Common myeloid progenitor, CD34-positive (primary cell): ENCODE measurements at regions not wholly inside any gene's neighbourhood (a gene's known extent, or its start where the extent isn't known, plus 50 kb on each side); places are given as distances from the start of the nearest gene placed in this dataset.

ENCODE experiments used
- CTCF ChIA-PET: fragments of 350-600 bp; sonication (Branson Sonifier 250); formaldehyde crosslinking; loops from one replicate; lab custom pipeline; 2021; ENCODE audit warnings: antibody characterized with exemption; lab: Charles Lee
- POLR2A ChIA-PET: fragments of 350-600 bp; sonication (Branson Sonifier 250); formaldehyde crosslinking; loops from one replicate; lab custom pipeline; 2021; ENCODE audit warnings: antibody characterized with exemption; lab: Charles Lee
- DNase-seq, 3 donors: peaks; one replicate each; pipeline versions ENCODE4 v3.0.0 to v3.0.0-alpha.2; 2013
- H3K27ac ChIP-seq, 2 experiments: 1 replicate in 1 of 2; 2 replicates in 1 of 2; pipeline ENCODE4 v1.7.0; 2013; ENCODE audit warnings: inconsistent platforms in 2 of 2, low read length in 2 of 2, mild to moderate bottlenecking in 2 of 2, low read depth in 1 of 2, moderate library complexity in 1 of 2; ENCODE audit not compliant: severe bottlenecking in 2 of 2, insufficient read depth in 1 of 2, poor library complexity in 1 of 2
- H3K27me3 ChIP-seq, 5 experiments: replicated peaks in 2 of 5; 1 replicate in 3 of 5; 2 replicates in 2 of 5; pipeline versions ENCODE4 v1.6.1 to v1.7.0; 2013; ENCODE audit warnings: low read length in 4 of 5, mild to moderate bottlenecking in 2 of 5, moderate library complexity in 2 of 5, inconsistent platforms in 1 of 5; ENCODE audit not compliant: insufficient read depth in 5 of 5, control insufficient read depth in 4 of 5
- H3K36me3 ChIP-seq, 4 experiments: 1 replicate in 2 of 4; 2 replicates in 2 of 4; pipeline versions ENCODE4 v1.6.1 to v1.7.0; 2013; ENCODE audit warnings: low read length in 3 of 4, control low read depth in 1 of 4, mild to moderate bottlenecking in 1 of 4; ENCODE audit not compliant: control insufficient read depth in 4 of 4, insufficient read depth in 4 of 4
- H3K4me1 ChIP-seq, 4 experiments: 1 replicate in 3 of 4; 2 replicates in 1 of 4; pipeline versions ENCODE4 v1.6.1 to v1.7.1; 2013; ENCODE audit warnings: low read length in 3 of 4, mild to moderate bottlenecking in 3 of 4, control low read depth in 1 of 4, inconsistent platforms in 1 of 4, moderate library complexity in 1 of 4; ENCODE audit not compliant: control insufficient read depth in 4 of 4, insufficient read depth in 4 of 4; ENCODE audit errors: control extremely low read depth in 1 of 4
- H3K4me3 ChIP-seq, 7 experiments: 1 replicate in 4 of 7; 2 replicates in 3 of 7; pipeline versions ENCODE4 v1.5.1 to v1.7.0; 2013; ENCODE audit warnings: mild to moderate bottlenecking in 7 of 7, low read length in 6 of 7, moderate library complexity in 6 of 7, inconsistent platforms in 2 of 7, low read depth in 2 of 7, control low read depth in 1 of 7; ENCODE audit not compliant: insufficient read depth in 4 of 7, control insufficient read depth in 1 of 7; ENCODE audit errors: extremely low read depth in 1 of 7
- H3K9me3 ChIP-seq, 5 experiments: 1 replicate in 4 of 5; 2 replicates in 1 of 5; pipeline versions ENCODE4 v1.6.1 to v1.7.1; 2013; ENCODE audit warnings: low read length in 4 of 5, mild to moderate bottlenecking in 2 of 5, inconsistent platforms in 1 of 5, low read depth in 1 of 5, moderate library complexity in 1 of 5; ENCODE audit not compliant: control insufficient read depth in 4 of 5, insufficient read depth in 2 of 5; ENCODE audit errors: control extremely low read depth in 1 of 5
- WGBS: methylation state at CpG from one replicate; pipeline ENCODE4 v1.1.5; 2013; ENCODE audit not compliant: insufficient coverage; 5-methylcytosine and 5-hydroxymethylcytosine counted together

GRCh38 chr11:26823963-26824362 is 102.1 kb upstream of the SLC5A12 start:
- H3K36me3 ChIP-seq = no peaks in the 10 kb centered on the region

GRCh38 chr11:26827567-26828081 is 105.8 kb upstream of the SLC5A12 start:
- POLR2A ChIA-PET = no interaction called here
- CTCF ChIA-PET = no interaction called here

More at GRCh38 chr11:26823963-26824362, 102.1 kb upstream of the SLC5A12 start:
- no peak overlapping the region for H3K27ac ChIP-seq
- 86% methylated on average over 2 of the region's 2 CpGs for WGBS
- no peaks in the 10 kb centered on the region for H3K27me3 ChIP-seq
- H3K9me3 ChIP-seq = peaks cover 0 to 13% (median 3%) of the 10 kb centered on the region in 5 experiments
- no peak overlapping the region for H3K4me3 ChIP-seq
- CTCF ChIA-PET = no interaction called here
- POLR2A ChIA-PET = no interaction called here
- DNase-seq = no peak
- no peaks in the 10 kb centered on the region for H3K4me1 ChIP-seq

GRCh38 chr11:26828288-26828687 is 106.4 kb upstream of the SLC5A12 start:
- POLR2A ChIA-PET = no interaction called here
- no peaks in the 10 kb centered on the region for H3K4me1 ChIP-seq
- CTCF ChIA-PET = interaction anchor here (0.6 kb wide), 1 partner anchor 566 kb away, joined by 3 read pairs; no protein-coding TSS in a partner anchor
- H3K27me3 ChIP-seq = no peaks in the 10 kb centered on the region
- no peak overlapping the region for H3K4me3 ChIP-seq
- 86% methylated on average over 1 of the region's 2 CpGs for WGBS
- H3K36me3 ChIP-seq = no peaks in the 10 kb centered on the region
- H3K9me3 ChIP-seq = peaks cover 0 to 12% (median 3%) of the 10 kb centered on the region in 5 experiments
- DNase-seq = no peak
- no peak overlapping the region for H3K27ac ChIP-seq

More at GRCh38 chr11:26827567-26828081, 105.8 kb upstream of the SLC5A12 start:
- peaks cover 0 to 12% (median 3%) of the 10 kb centered on the region in 5 experiments for H3K9me3 ChIP-seq
- H3K36me3 ChIP-seq = no peaks in the 10 kb centered on the region
- DNase-seq = no peak
- 93% methylated on average over 10 of the region's 10 CpGs for WGBS
- no peaks in the 10 kb centered on the region for H3K27me3 ChIP-seq
- H3K4me1 ChIP-seq = no peaks in the 10 kb centered on the region
- no peak overlapping the region for H3K27ac ChIP-seq
- no peak overlapping the region for H3K4me3 ChIP-seq

- ChIA-PET CTCF (no interaction called here), POLR2A (interaction anchor here (0.7 kb wide), 1 partner anchor 22 kb away, joined by 6 read pairs; no protein-coding TSS in a partner anchor)
- WGBS = 82% methylated on average over 1 of the region's 1 CpG
These were observed 108.4 kb upstream of the SLC5A12 start for GRCh38 chr11:26830218-26830617.

GRCh38 chr11:26830757-26831156 is 108.9 kb upstream of the SLC5A12 start:
- CTCF ChIA-PET = no interaction called here
- Histone ChIP-seq H3K27me3 (no peaks in the 10 kb centered on the region), H3K36me3 (no peaks in the 10 kb centered on the region), H3K27ac (no peak overlapping the region), H3K4me3 (no peak overlapping the region), H3K9me3 (no peaks in the 10 kb centered on the region), H3K4me1 (no peaks in the 10 kb centered on the region)
- no peak for DNase-seq
- POLR2A ChIA-PET = interaction anchor here (0.7 kb wide), 1 partner anchor 23 kb away, joined by 6 read pairs; no protein-coding TSS in a partner anchor

More at GRCh38 chr11:26830218-26830617, 108.4 kb upstream of the SLC5A12 start:
- H3K27me3 ChIP-seq = no peaks in the 10 kb centered on the region
- no peaks in the 10 kb centered on the region for H3K36me3 ChIP-seq
- H3K4me3 ChIP-seq = no peak overlapping the region
- DNase-seq = no peak
- no peaks in the 10 kb centered on the region for H3K9me3 ChIP-seq
- H3K4me1 ChIP-seq = no peaks in the 10 kb centered on the region
- H3K27ac ChIP-seq = no peak overlapping the region

GRCh38 chr11:26834601-26835000 is 112.7 kb upstream of the SLC5A12 start:
- no peak overlapping the region for H3K4me3 ChIP-seq
- no peaks in the 10 kb centered on the region for H3K27me3 ChIP-seq

GRCh38 chr11:26835611-26836010 is 113.8 kb upstream of the SLC5A12 start:
- no CpG with 5 or more reads among the region's 3 CpGs for WGBS

More at GRCh38 chr11:26834601-26835000, 112.7 kb upstream of the SLC5A12 start:
- peaks cover 0 to 3% (median 0%) of the 10 kb centered on the region in 5 experiments for H3K9me3 ChIP-seq
- H3K27ac ChIP-seq = no peak overlapping the region
- H3K4me1 ChIP-seq = no peaks in the 10 kb centered on the region
- no peaks in the 10 kb centered on the region for H3K36me3 ChIP-seq
- ChIA-PET POLR2A (no interaction called here), CTCF (no interaction called here)
- DNase-seq = no peak

More at GRCh38 chr11:26835611-26836010, 113.8 kb upstream of the SLC5A12 start:
- no peak for DNase-seq
- H3K9me3 ChIP-seq = peaks cover 0 to 3% (median 0%) of the 10 kb centered on the region in 5 experiments
- no peaks in the 10 kb centered on the region for H3K27me3 ChIP-seq
- CTCF ChIA-PET = no interaction called here
- no peaks in the 10 kb centered on the region for H3K4me1 ChIP-seq
- H3K36me3 ChIP-seq = no peaks in the 10 kb centered on the region
- H3K27ac ChIP-seq = no peak overlapping the region
- POLR2A ChIA-PET = no interaction called here
- no peak overlapping the region for H3K4me3 ChIP-seq
